ENCODE measurements at regions not wholly inside any gene's neighbourhood (a gene's known extent, or its start where the extent isn't known, plus 50 kb on each side); places are given as distances from the start of the nearest gene placed in this dataset.

- TF ChIP-seq EP300 (IDR thresholded peaks at IDR 0.05; ENCODE audit: borderline replicate concordance), result no peak
- no peak for TF ChIP-seq REST (IDR thresholded peaks at IDR 0.05; ENCODE audit: low read depth)
- TF ChIP-seq NFIC (IDR thresholded peaks at IDR 0.05), result no peak
- no peak for TF ChIP-seq ZBTB7A (IDR thresholded peaks at IDR 0.05; ENCODE audit: low read depth)
- TF ChIP-seq MAX (IDR thresholded peaks at IDR 0.05), result no peak
- TF ChIP-seq RAD21 (IDR thresholded peaks at IDR 0.05; ENCODE audit: low read depth), result no peak
- no peak for TF ChIP-seq YY1 (IDR thresholded peaks at IDR 0.05; ENCODE audit: low read depth)
- TF ChIP-seq EGR1 (IDR thresholded peaks at IDR 0.05), result no peak
- TF ChIP-seq TAF1 (IDR thresholded peaks at IDR 0.05; ENCODE audit: low read depth), result no peak
These were observed 144.0 kb upstream of the ADGRL4 start for GRCh38 chr1:79150576-79150975.
